ENCODE measurements at regions not wholly inside any gene's neighbourhood (a gene's known extent, or its start where the extent isn't known, plus 50 kb on each side); places are given as distances from the start of the nearest gene placed in this dataset.
"Not testable (repeated sequence)": the region's sequence is repeated elsewhere in the genome, so short reads cannot be mapped to it uniquely, and the experiment has no call there.

DNA sequence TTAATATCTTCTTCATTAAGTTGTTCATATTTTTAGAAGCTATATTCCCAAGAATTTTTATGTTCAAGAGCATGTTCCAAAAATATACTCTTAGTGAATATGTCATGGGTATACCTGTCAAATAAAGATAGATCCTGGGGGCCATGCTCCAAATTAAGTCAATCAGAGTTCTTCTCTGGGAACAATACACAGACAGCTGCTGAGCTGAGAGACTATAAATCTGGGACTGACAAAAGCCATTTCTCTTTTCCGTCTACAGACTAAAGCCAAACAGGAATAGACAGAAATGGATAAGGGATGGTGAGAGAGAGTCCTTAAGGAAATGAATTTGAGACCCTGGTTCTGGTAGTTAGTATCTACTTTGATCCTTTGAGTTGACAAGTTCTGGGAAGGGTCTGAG is 465.1 kb upstream of the RASGRP1 start:
- no peak for DNase-seq (ENCODE audit: low read depth in 2 of 2)

DNA sequence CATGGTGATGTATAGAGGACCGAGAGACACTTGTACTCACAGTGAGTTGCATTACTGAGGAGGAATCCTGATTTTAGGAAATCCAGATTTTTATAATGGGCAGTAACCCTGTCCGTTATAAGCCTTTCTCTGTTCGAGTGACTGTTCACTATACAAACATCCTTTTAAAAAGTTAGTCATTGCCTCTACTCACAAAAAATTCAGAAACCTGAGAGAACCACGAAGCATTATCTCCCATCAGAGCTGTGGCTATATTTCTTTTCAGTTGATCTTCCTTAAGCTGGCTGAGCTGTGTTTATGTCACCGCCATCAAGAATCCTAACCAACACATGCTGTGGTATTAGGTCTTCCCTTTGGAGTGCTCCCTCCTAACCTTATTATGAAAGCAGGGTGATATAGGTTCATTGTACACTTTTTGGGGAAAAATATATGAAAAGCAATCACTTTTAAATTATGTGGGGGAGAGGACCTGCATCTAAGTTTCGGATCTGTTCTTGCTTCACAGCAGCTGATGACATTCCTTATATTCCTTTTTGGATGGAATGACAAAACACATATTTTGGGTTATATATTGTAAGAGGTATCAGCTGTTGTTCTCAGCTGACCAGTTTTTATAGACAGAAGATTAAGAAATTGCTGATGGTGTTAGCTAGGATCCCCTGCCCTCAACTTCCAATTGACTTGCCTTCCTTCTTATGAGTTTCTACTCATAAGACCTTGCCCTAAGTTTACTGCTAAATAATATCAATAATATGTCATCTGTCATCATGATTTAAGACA is 465.9 kb upstream of the RASGRP1 start:
- peak; percentile 5 to 10 for DNase-seq (ENCODE audit: low read depth in 2 of 2)

GRCh38 chr15:39031596-39031995 is 467.0 kb upstream of the RASGRP1 start:
- no peak for DNase-seq (ENCODE audit: low read depth in 2 of 2)

GRCh38 chr15:39034816-39035215 is 470.2 kb upstream of the RASGRP1 start:
- no peak for DNase-seq (ENCODE audit: low read depth in 2 of 2)

DNA sequence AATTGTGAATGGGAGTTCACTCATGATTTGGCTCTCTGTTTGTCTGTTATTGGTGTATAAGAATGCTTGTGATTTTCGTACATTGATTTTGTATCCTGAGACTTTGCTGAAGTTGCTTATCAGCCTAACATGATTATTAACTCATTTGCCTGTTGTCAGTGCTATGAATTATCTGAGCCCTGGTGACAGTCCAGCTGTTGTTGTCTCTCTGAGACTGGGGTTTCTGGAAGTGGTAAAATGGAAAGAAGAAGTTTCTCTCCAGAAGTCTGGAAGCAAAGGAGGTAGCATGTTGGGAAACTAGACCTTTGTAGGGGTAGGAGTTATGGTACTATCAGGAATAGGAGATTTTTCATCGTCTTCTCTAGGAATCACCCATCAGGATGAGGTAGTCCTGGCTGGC is 473.0 kb upstream of the RASGRP1 start:
- not testable (repeated sequence) for DNase-seq (ENCODE audit: low read depth in 2 of 2)

DNA sequence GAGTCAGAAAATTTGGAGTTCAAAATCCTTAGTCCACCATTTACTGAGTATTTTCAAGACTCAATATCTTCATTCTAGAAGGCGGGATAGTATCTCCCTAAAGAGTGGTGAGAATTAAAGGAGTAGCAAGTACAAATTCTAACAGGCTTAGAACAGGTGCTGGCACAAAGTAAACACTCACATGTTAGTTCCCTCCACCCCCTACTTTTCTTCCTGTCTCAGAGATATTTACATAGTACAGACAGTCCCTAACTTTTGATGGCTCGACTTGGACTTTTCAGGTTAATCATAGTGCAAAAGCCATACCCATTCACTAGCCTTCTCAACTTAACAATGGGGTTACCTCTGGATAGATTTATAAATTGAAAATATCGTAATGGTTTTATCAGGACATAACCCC is 476.2 kb upstream of the RASGRP1 start:
- DNase-seq (ENCODE audit: low read depth in 2 of 2), result no peak

DNA sequence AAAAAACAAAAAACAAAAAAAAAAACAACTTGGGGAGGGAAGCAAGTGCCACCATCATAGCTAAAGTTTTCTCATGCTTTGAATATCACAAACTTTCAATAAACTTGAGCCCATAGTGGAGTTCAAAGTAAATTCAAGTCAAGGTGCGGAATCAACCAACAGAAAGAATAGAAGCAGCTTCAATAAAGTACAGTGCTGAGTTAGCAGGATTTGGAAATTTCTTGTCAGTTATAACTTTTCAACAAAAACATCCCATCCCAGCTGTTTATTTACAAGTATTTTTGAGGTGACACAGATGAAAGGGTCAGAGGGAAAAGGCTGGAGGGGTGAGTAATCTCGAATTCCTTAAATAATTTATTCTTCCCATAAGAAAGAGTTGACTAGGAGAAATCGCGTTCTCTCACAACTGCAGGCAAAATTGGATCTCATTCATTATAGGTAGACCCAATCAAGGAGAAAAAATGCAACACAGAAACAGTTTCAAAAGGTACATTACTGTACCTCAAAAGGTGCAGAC is 477.4 kb upstream of the RASGRP1 start:
- DNase-seq (ENCODE audit: low read depth in 2 of 2), result no peak

GRCh38 chr15:39051626-39052322 is 487.2 kb upstream of the RASGRP1 start:
- DNase-seq (ENCODE audit: low read depth in 2 of 2), result no peak

DNA sequence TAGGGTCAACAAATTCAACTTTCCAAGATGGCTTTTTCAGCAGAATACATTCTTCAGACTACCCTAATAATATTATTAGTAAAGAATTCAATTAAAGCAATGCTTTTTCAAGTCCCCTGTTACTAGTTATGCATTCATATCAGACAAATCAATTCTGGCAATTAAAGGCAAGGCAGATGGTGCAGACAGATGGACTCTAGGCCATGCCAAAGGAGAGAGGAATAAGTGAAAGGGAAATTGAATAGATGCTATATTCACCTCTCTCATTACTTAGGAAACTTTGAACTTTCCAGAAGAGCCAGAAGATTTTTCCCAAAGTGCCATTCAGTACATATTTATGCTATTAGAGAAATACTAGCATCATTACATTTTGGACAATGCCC is 487.7 kb upstream of the RASGRP1 start:
- no peak for DNase-seq (ENCODE audit: low read depth in 2 of 2)

- no peak for DNase-seq (ENCODE audit: low read depth in 2 of 2)
Measured at GRCh38 chr15:39053480-39053879, 488.9 kb upstream of the RASGRP1 start.

DNA sequence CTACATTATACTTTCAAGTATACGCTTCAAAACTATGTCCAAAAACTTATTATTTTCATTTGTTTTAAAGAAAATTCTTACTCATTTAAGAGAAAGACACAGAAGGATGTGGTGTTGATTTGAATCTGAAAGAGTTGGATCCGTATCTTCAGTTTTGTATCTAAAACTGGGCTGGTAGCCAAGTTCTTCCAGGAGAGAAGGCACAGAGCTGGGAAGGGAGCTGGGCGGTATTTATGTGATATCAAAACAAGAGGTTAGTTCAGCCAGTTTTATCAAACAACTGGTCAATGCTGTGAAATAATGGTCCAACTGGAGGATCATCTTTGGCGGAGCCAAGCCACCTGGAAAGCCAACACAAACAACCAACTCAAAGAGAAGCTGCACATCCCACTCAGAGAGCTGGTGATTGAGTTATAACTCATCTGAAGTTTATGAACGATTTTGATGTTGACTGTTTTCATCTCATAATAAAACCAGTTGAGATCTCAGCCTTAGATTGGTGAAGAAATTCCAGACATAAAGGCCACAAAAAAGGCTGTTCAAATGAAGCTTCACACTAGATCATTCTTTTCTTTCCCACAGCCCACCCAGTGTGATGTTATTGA is 489.6 kb upstream of the RASGRP1 start:
- DNase-seq (ENCODE audit: low read depth in 2 of 2), result no peak

DNA sequence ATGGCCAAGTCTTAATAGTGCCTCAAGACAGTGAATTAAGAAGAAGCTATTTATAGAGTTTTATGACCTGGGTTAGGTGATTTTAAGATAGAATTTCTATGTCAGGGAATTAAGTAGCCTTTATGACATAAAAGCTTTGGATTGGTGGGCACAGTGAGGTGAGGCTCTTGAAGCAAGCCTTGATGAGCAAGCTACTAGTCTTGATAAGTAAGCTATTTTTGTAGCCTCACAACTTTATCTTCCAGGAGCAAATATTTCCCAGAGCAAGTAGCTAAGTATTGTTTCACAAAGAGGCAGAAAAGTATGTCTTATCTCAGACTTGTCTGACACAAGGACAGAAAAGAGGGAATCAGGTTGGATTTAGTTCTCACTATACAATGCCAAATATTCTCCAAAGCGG is 491.7 kb upstream of the RASGRP1 start:
- DNase-seq (ENCODE audit: low read depth in 2 of 2), result no peak

GRCh38 chr15:39058351-39059131 is 493.9 kb upstream of the RASGRP1 start:
- DNase-seq (ENCODE audit: low read depth in 2 of 2), result no peak

- no peak for DNase-seq (ENCODE audit: low read depth in 2 of 2)
Measured at GRCh38 chr15:39059917-39060316, 495.3 kb upstream of the RASGRP1 start.

GRCh38 chr15:39061952-39062464 is 497.4 kb upstream of the RASGRP1 start:
- no peak for DNase-seq (ENCODE audit: low read depth in 2 of 2)

GRCh38 chr15:39066677-39067076 is 502.1 kb upstream of the RASGRP1 start:
- no peak for DNase-seq (ENCODE audit: low read depth in 2 of 2)

GRCh38 chr15:39074341-39074985 is 506.4 kb upstream of the THBS1 start:
- DNase-seq (ENCODE audit: low read depth in 2 of 2), result no peak

DNA sequence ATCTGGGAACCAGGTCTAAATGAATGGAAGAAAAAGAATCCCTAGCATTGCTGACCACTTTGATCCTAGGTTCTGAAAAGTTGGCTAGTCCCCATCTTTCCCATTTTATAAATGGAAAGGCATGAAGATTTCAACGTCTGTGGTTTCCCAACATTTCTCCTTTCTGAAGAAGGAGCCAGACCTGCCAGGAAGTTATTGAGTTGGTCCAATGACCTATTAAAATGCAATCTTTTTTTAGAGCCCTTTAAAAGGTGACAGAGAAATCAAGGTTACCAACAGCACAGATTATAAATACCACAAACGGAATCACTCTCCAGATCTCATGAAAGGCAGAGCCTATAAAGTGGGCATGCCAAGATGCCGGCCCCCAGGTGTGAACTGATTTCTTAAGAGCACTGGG is 505.6 kb upstream of the THBS1 start:
- DNase-seq (ENCODE audit: low read depth in 2 of 2), result peak; percentile 64 to 69

DNA sequence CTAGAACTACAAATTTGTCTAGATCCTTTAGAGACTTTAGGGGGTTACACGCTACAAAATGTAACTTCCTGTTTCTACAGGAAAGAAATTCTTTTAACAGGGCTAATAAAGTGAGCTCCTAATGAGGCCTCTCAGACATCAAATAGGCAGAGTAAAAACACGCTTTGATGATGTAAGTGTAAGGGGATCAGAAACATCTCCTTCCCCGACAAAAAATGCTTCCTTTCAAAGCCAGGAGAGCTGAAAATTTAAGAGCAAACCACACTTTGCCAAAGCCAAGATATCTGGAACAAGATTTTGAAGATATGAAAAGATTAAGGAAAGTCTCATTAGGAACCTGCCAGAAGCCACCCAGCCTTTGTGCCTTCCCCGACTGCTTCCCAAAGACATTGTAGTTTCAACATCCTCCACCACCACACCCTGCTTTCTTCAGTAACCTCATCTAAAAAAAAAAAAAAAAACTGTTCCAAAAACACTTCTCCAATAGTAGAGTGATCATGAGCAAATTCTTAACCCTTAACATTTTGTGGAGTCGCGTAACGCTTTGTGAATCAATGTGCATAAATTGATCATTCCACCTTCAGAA is 505.0 kb upstream of the THBS1 start:
- DNase-seq (ENCODE audit: low read depth in 2 of 2), result no peak

GRCh38 chr15:39078026-39078425 is 502.9 kb upstream of the THBS1 start:
- no peak for DNase-seq (ENCODE audit: low read depth in 2 of 2)

GRCh38 chr15:39079296-39079847 is 501.5 kb upstream of the THBS1 start:
- peak; percentile 97 for DNase-seq (ENCODE audit: low read depth in 2 of 2)

Measured in fibroblast of skin of left quadriceps (primary cell).